Hepatocyte (in vitro differentiated cells): ENCODE measurements at regions not wholly inside any gene's neighbourhood (a gene's known extent, or its start where the extent isn't known, plus 50 kb on each side); places are given as distances from the start of the nearest gene placed in this dataset.

ENCODE experiments used
- DNase-seq: peaks from one replicate; pipeline ENCODE4 v3.0.0-alpha.2; 2016; ENCODE audit warnings: low spot score
- H2AFZ ChIP-seq: fragments of 200-600 bp; sonication (generic); 2 replicates; pipeline ENCODE4 v1.6.0; 2016; ENCODE audit warnings: antibody characterized with exemption, mild to moderate bottlenecking
- H3K27ac ChIP-seq: fragments of 200-600 bp; sonication (generic); 2 replicates; pipeline ENCODE4 v1.5.1; 2016; ENCODE audit warnings: mild to moderate bottlenecking
- H3K27me3 ChIP-seq: fragments of 200-600 bp; sonication (generic); 2 replicates; pipeline ENCODE4 v1.6.1; 2016
- H3K36me3 ChIP-seq: fragments of 200-600 bp; sonication (generic); replicated peaks from 2 replicates; pipeline ENCODE4 v1.5.1; 2016; ENCODE audit warnings: low read depth; ENCODE audit not compliant: insufficient read depth
- H3K4me1 ChIP-seq: fragments of 200-600 bp; sonication (generic); 2 replicates; pipeline ENCODE4 v1.5.1; 2016; ENCODE audit warnings: mild to moderate bottlenecking, moderate library complexity; ENCODE audit not compliant: insufficient read depth
- H3K4me2 ChIP-seq: fragments of 200-600 bp; sonication (generic); 2 replicates; pipeline ENCODE4 v1.6.0; 2016
- H3K4me3 ChIP-seq: fragments of 200-600 bp; sonication (generic); 2 replicates; pipeline ENCODE4 v1.5.1; 2016; ENCODE audit warnings: mild to moderate bottlenecking
- H3K79me2 ChIP-seq: fragments of 200-600 bp; sonication (generic); 2 replicates; pipeline ENCODE4 v1.6.0; 2017; ENCODE audit warnings: mild to moderate bottlenecking
- H3K9me2 ChIP-seq: fragments of 200-600 bp; sonication (generic); replicated peaks from 2 replicates; pipeline ENCODE4 v1.6.0; 2017; ENCODE audit warnings: mild to moderate bottlenecking; ENCODE audit not compliant: insufficient read depth
- H3K9me3 ChIP-seq: fragments of 200-600 bp; sonication (generic); 2 replicates; pipeline ENCODE4 v1.5.1; 2016; ENCODE audit warnings: low read depth, mild to moderate bottlenecking
- H4K20me1 ChIP-seq: fragments of 200-600 bp; sonication (generic); 2 replicates; pipeline ENCODE4 v1.6.0; 2016; ENCODE audit warnings: mild to moderate bottlenecking; ENCODE audit not compliant: insufficient read depth, poor library complexity, severe bottlenecking
- EZH2 ChIP-seq: fragments of 200-600 bp; sonication (generic); IDR thresholded peaks from 2 replicates; pipeline ENCODE4 v1.6.1; 2016; ENCODE audit warnings: antibody characterized with exemption, mild to moderate bottlenecking, borderline replicate concordance
- EZH2phosphoT487 ChIP-seq: fragments of 200-600 bp; sonication (generic); IDR thresholded peaks from one replicate; pipeline ENCODE4 v1.6.1; 2018; ENCODE audit warnings: antibody characterized with exemption, mild to moderate bottlenecking, low read depth, moderate library complexity; ENCODE audit not compliant: unreplicated experiment, severe bottlenecking
- WGBS: methylation state at CpG from one replicate; pipeline ENCODE4 v1.1.6; 2016; ENCODE audit warnings: low lambda C conversion rate; ENCODE audit errors: missing lambda C conversion rate; 5-methylcytosine and 5-hydroxymethylcytosine counted together
- TF ChIP-seq, protein P1 (sequence below): fragments of 200-600 bp; sonication (generic); IDR thresholded peaks from 2 replicates; pipeline ENCODE4 v1.5.1; 2016; ENCODE audit warnings: antibody characterized with exemption, mild to moderate bottlenecking; ENCODE audit not compliant: poor library complexity

GRCh38 chr1:164977561-164977960 lies 379.0 kb downstream of the LMX1A start:
- no peaks in the 10 kb centered on the region for H4K20me1 ChIP-seq
- TF ChIP-seq EZH2 = no peak
- TF ChIP-seq, protein P1, sequence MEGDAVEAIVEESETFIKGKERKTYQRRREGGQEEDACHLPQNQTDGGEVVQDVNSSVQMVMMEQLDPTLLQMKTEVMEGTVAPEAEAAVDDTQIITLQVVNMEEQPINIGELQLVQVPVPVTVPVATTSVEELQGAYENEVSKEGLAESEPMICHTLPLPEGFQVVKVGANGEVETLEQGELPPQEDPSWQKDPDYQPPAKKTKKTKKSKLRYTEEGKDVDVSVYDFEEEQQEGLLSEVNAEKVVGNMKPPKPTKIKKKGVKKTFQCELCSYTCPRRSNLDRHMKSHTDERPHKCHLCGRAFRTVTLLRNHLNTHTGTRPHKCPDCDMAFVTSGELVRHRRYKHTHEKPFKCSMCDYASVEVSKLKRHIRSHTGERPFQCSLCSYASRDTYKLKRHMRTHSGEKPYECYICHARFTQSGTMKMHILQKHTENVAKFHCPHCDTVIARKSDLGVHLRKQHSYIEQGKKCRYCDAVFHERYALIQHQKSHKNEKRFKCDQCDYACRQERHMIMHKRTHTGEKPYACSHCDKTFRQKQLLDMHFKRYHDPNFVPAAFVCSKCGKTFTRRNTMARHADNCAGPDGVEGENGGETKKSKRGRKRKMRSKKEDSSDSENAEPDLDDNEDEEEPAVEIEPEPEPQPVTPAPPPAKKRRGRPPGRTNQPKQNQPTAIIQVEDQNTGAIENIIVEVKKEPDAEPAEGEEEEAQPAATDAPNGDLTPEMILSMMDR = no peak
- TF ChIP-seq EZH2phosphoT487 = no peak
- no peaks in the 10 kb centered on the region for H3K79me2 ChIP-seq
- no peaks in the 10 kb centered on the region for H3K36me3 ChIP-seq
- H3K9me3 ChIP-seq = no peaks in the 10 kb centered on the region
- no peak for DNase-seq
- 74% methylated on average over 3 of the region's 3 CpGs for WGBS
- H3K9me2 ChIP-seq = no peaks in the 10 kb centered on the region
- H3K4me1 ChIP-seq = no peaks in the 10 kb centered on the region
- no peak overlapping the region for H2AFZ ChIP-seq
- H3K27ac ChIP-seq = no peak overlapping the region
- no peak overlapping the region for H3K4me3 ChIP-seq
- H3K4me2 ChIP-seq = no peak overlapping the region
- no peaks in the 10 kb centered on the region for H3K27me3 ChIP-seq

DNA sequence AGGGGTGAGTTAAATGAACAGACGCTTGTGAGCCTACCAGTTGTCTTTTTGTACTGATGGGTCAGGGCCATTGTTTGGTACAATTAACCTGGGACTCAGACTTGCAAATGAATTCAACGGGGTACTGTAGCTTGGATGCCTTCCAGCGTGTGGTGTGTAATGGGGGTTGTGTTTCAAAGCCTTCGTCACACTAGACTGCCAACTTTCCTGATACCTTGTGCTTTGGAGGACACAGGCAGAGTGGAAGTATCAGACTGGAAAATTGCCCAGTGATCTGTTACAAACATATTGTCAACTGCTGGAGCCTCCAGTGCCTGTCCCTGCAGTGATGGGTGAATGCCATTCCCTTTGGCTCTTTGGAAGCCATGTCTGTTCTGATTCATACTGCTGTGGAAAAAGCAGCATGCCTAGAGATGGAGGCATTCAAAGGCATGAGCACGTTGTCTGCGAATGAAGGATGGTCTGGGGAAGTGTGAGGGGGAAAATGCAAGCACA lies 384.5 kb downstream of the LMX1A start:
- Histone ChIP-seq H2AFZ (no peak overlapping the region), H3K79me2 (no peaks in the 10 kb centered on the region), H3K9me2 (no peaks in the 10 kb centered on the region), H4K20me1 (no peaks in the 10 kb centered on the region), H3K4me1 (no peaks in the 10 kb centered on the region), H3K27me3 (no peaks in the 10 kb centered on the region), H3K9me3 (no peaks in the 10 kb centered on the region), H3K4me2 (no peak overlapping the region), H3K27ac (no peak overlapping the region), H3K4me3 (no peak overlapping the region), H3K36me3 (no peaks in the 10 kb centered on the region)
- no peak for DNase-seq
- 86% methylated on average over 6 of the region's 6 CpGs for WGBS
- no peak for TF ChIP-seq EZH2
- TF ChIP-seq EZH2phosphoT487 = no peak
- TF ChIP-seq, protein P1 = no peak

DNA sequence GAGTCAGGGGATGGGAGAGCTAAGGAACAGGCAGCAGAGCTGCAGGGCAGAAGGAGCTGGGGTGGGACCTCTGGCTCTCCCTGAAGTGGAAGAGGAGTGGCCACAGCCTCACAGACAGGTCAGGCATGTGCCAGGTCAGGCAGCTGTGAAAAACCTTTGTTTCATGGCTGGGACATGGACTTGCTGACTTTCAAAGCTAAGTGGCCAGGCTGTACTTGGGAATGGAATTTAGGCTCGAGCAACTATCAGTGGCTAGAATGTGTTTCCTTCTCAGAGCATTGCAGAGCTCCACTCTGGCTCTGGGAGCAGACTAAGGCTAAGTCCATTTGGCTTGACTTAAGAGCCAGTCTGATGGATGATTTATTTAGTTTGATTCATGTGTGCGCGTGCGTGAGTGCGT lies 385.1 kb downstream of the LMX1A start:
- H3K9me2 ChIP-seq = no peaks in the 10 kb centered on the region
- 89% methylated on average over 5 of the region's 5 CpGs for WGBS
- no peaks in the 10 kb centered on the region for H3K79me2 ChIP-seq
- H3K4me1 ChIP-seq = no peaks in the 10 kb centered on the region
- no peak overlapping the region for H3K27ac ChIP-seq
- no peak overlapping the region for H3K4me2 ChIP-seq
- H3K9me3 ChIP-seq = no peaks in the 10 kb centered on the region
- H3K36me3 ChIP-seq = no peaks in the 10 kb centered on the region
- H3K4me3 ChIP-seq = no peak overlapping the region
- no peak for DNase-seq
- H2AFZ ChIP-seq = no peak overlapping the region
- no peaks in the 10 kb centered on the region for H4K20me1 ChIP-seq
- no peaks in the 10 kb centered on the region for H3K27me3 ChIP-seq
- TF ChIP-seq, protein P1 = no peak
- TF ChIP-seq EZH2phosphoT487 = no peak
- no peak for TF ChIP-seq EZH2

DNA sequence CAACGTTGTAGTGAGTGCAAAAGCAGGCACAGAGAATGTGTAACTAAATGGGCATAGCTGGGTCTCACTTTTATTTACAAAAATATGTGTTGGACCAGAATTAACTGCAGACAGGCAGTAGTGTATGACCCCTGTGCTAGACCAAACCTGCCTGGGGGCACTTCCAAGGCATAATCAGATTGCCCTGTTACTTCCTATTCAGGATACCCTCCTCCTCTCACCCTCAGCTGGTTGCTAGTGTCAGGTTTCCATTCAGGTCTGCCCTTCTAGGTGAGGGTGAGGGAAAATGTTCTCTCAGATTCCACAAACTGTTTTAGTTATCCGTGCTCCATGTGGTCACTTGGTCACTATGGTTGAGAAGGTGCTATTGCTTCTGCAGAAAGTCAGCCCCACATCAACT lies 387.3 kb downstream of the LMX1A start:
- no peaks in the 10 kb centered on the region for H3K36me3 ChIP-seq
- H3K9me2 ChIP-seq = no peaks in the 10 kb centered on the region
- no peak overlapping the region for H2AFZ ChIP-seq
- no peak for DNase-seq
- H3K4me3 ChIP-seq = no peak overlapping the region
- H3K4me1 ChIP-seq = no peaks in the 10 kb centered on the region
- no peaks in the 10 kb centered on the region for H3K79me2 ChIP-seq
- H4K20me1 ChIP-seq = no peaks in the 10 kb centered on the region
- no peaks in the 10 kb centered on the region for H3K27me3 ChIP-seq
- H3K27ac ChIP-seq = no peak overlapping the region
- H3K9me3 ChIP-seq = no peaks in the 10 kb centered on the region
- 55% methylated on average over 2 of the region's 2 CpGs for WGBS
- TF ChIP-seq EZH2 = no peak
- TF ChIP-seq EZH2phosphoT487 = no peak
- TF ChIP-seq, protein P1 = no peak
- no peak overlapping the region for H3K4me2 ChIP-seq
